ENCODE measurements at regions not wholly inside any gene's neighbourhood (a gene's known extent, or its start where the extent isn't known, plus 50 kb on each side); places are given as distances from the start of the nearest gene placed in this dataset.

DNA sequence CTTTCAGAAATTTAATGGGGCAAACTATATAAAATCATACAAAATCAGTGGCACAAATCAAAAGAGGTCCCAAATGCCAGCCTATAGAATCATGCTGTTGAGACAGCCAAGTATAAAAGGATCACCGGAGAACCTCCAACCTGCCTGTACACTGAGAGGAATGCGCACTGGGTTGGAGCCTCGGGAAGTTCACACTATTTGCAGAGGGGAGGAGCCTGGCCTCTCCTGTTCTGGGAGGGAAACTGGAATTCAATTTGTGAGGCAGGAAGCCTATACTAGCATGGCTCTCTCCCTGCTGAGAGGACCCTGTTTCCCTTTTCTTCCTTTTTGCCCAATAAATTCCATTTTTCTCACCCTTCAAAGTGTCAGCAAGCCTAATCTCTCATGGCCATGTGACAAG lies 406.0 kb downstream of the HINT1 start:
- no peak for TF ChIP-seq TAF1 (IDR thresholded peaks at IDR 0.05; ENCODE audit: control insufficient read depth, extremely low read depth, insufficient read depth, low read length, severe bottlenecking)
- no peak for TF ChIP-seq ZKSCAN1 (IDR thresholded peaks at IDR 0.05; ENCODE audit: low read depth, low read length)
- no peak for TF ChIP-seq NCOA4 (IDR thresholded peaks at IDR 0.05; ENCODE audit: partially characterized antibody)
- no peak for TF ChIP-seq CREB3 (tag; conservative IDR thresholded peaks at IDR 0.05; ENCODE audit: low read depth)
- no peak for TF ChIP-seq ZNF57 (CRISPR knock-in tag; IDR thresholded peaks at IDR 0.05)
- no peak for TF ChIP-seq NFYB (IDR thresholded peaks at IDR 0.05; ENCODE audit: extremely low read depth, insufficient read length)
- TF ChIP-seq ERF (CRISPR knock-in tag; IDR thresholded peaks at IDR 0.05), result no peak
- TF ChIP-seq ZKSCAN8 (CRISPR knock-in tag; IDR thresholded peaks at IDR 0.05), result no peak
